SU-DHL-6 (cell line): ENCODE measurements at regions not wholly inside any gene's neighbourhood (a gene's known extent, or its start where the extent isn't known, plus 50 kb on each side); places are given as distances from the start of the nearest gene placed in this dataset.

Experiments
- H2AFZ ChIP-seq: fragments of 200-600 bp; sonication (generic); 2 replicates; pipeline ENCODE4 v1.6.1; 2014; ENCODE audit warnings: low read depth, mild to moderate bottlenecking, moderate library complexity, mixed read lengths, antibody characterized with exemption, low read length; ENCODE audit not compliant: severe bottlenecking
- H3F3A ChIP-seq: fragments of 200-600 bp; shearing (Covaris generic); 2 replicates; pipeline ENCODE4 v1.6.0; 2016; ENCODE audit warnings: antibody characterized with exemption, mild to moderate bottlenecking; ENCODE audit not compliant: insufficient read depth
- H3K27ac ChIP-seq: fragments of 200-600 bp; sonication (generic); 2 replicates; pipeline ENCODE4 v1.5.1; 2016; ENCODE audit warnings: low read depth, mild to moderate bottlenecking, low read length, moderate library complexity, mixed read lengths
- H3K27me3 ChIP-seq: fragments of 200-600 bp; sonication (generic), shearing (Covaris generic); 2 replicates; pipeline ENCODE4 v1.6.0; 2014; ENCODE audit warnings: mild to moderate bottlenecking, low read length
- H3K36me3 ChIP-seq: fragments of 200-600 bp; sonication (generic); 2 replicates; pipeline ENCODE4 v1.6.1; 2014; ENCODE audit warnings: mild to moderate bottlenecking, low read length, mixed read lengths
- H3K4me2 ChIP-seq: fragments of 300-600, 200-600 bp; shearing (Covaris generic), sonication (generic); 2 replicates; pipeline ENCODE4 v1.6.0; 2014; ENCODE audit warnings: low read length, low read depth, mild to moderate bottlenecking; ENCODE audit not compliant: poor library complexity, severe bottlenecking
- H3K4me3 ChIP-seq: fragments of 200-600 bp; sonication (generic); 2 replicates; pipeline ENCODE4 v1.5.1; 2014; ENCODE audit warnings: antibody characterized with exemption, low read length, mild to moderate bottlenecking, mixed read lengths; ENCODE audit not compliant: insufficient read depth, poor library complexity, severe bottlenecking
- H3K79me2 ChIP-seq: fragments of 200-600 bp; sonication (generic); 2 replicates; pipeline ENCODE4 v1.6.1; 2014; ENCODE audit warnings: mild to moderate bottlenecking, low read length, moderate library complexity; ENCODE audit not compliant: insufficient read depth
- H3K9ac ChIP-seq: fragments of 200-600 bp; sonication (generic); 2 replicates; pipeline ENCODE4 v1.7.0; 2014; ENCODE audit warnings: mild to moderate bottlenecking, low read length
- H3K9me2 ChIP-seq: fragments of 200-600 bp; sonication (generic); replicated peaks from 2 replicates; pipeline ENCODE4 v1.6.1; 2014; ENCODE audit warnings: low read length; ENCODE audit not compliant: insufficient read depth
- H3K9me3 ChIP-seq: fragments of 200-600 bp; sonication (generic); 2 replicates; pipeline ENCODE4 v1.6.1; 2014; ENCODE audit warnings: low read length, mixed read lengths; ENCODE audit not compliant: insufficient read depth
- H4K20me1 ChIP-seq: fragments of 200-600 bp; sonication (generic); 2 replicates; pipeline ENCODE4 v1.6.1; 2014; ENCODE audit warnings: low read depth, mild to moderate bottlenecking, antibody characterized with exemption, low read length, moderate library complexity, mixed read lengths
- CTCF ChIP-seq: fragments of 200-600 bp; sonication (generic); IDR thresholded peaks from one replicate; pipeline ENCODE4 v1.5.1; 2017; ENCODE audit warnings: antibody characterized with exemption, mild to moderate bottlenecking, low read length, moderate library complexity; ENCODE audit not compliant: insufficient read depth, poor library complexity, severe bottlenecking
- EZH2phosphoT487 ChIP-seq: fragments of 200-600 bp; sonication (generic), shearing (Covaris generic); conservative IDR thresholded peaks from 2 replicates; pipeline ENCODE4 v1.6.1; 2018; ENCODE audit warnings: mild to moderate bottlenecking, antibody characterized with exemption, low read length, moderate library complexity, mixed read lengths

- Histone ChIP-seq H2AFZ (no peak overlapping the region), H3K4me2 (no peak overlapping the region), H3K27me3 (no peaks in the 10 kb centered on the region), H3K36me3 (no peaks in the 10 kb centered on the region), H3K27ac (no peak overlapping the region), H3K9me3 (no peaks in the 10 kb centered on the region), H3K9ac (no peak overlapping the region), H3K9me2 (no peaks in the 10 kb centered on the region), H3F3A (no peaks in the 10 kb centered on the region), H3K4me3 (no peak overlapping the region), H3K79me2 (no peaks in the 10 kb centered on the region), H4K20me1 (no peaks in the 10 kb centered on the region)
- no peak for TF ChIP-seq EZH2phosphoT487
- no peak for TF ChIP-seq CTCF
These were observed 203.1 kb upstream of the NDST3 start for GRCh38 chr4:117831060-117831683.

- H3K4me3 ChIP-seq = no peak overlapping the region
- H3K9me3 ChIP-seq = no peaks in the 10 kb centered on the region
- H3K36me3 ChIP-seq = no peaks in the 10 kb centered on the region
- no peaks in the 10 kb centered on the region for H3K79me2 ChIP-seq
- no peak overlapping the region for H3K9ac ChIP-seq
- no peaks in the 10 kb centered on the region for H3K9me2 ChIP-seq
- no peaks in the 10 kb centered on the region for H3K27me3 ChIP-seq
- no peak overlapping the region for H3K27ac ChIP-seq
- no peak overlapping the region for H3K4me2 ChIP-seq
- H4K20me1 ChIP-seq = no peaks in the 10 kb centered on the region
- no peak for TF ChIP-seq CTCF
- no peak for TF ChIP-seq EZH2phosphoT487
- H3F3A ChIP-seq = no peaks in the 10 kb centered on the region
- no peak overlapping the region for H2AFZ ChIP-seq
These were observed 198.7 kb upstream of the NDST3 start for GRCh38 chr4:117835566-117835965.

- no peaks in the 10 kb centered on the region for H4K20me1 ChIP-seq
- no peaks in the 10 kb centered on the region for H3K36me3 ChIP-seq
- no peak overlapping the region for H3K4me3 ChIP-seq
- no peak overlapping the region for H3K4me2 ChIP-seq
- TF ChIP-seq CTCF (no peak), EZH2phosphoT487 (no peak)
- H2AFZ ChIP-seq = no peak overlapping the region
- H3K27me3 ChIP-seq = no peaks in the 10 kb centered on the region
- H3K9ac ChIP-seq = no peak overlapping the region
- no peaks in the 10 kb centered on the region for H3F3A ChIP-seq
- H3K9me3 ChIP-seq = no peaks in the 10 kb centered on the region
- H3K79me2 ChIP-seq = no peaks in the 10 kb centered on the region
- H3K9me2 ChIP-seq = no peaks in the 10 kb centered on the region
- no peak overlapping the region for H3K27ac ChIP-seq
These were observed 189.7 kb upstream of the NDST3 start for GRCh38 chr4:117844594-117844993.
